ENCODE measurements at regions not wholly inside any gene's neighbourhood (a gene's known extent, or its start where the extent isn't known, plus 50 kb on each side); places are given as distances from the start of the nearest gene placed in this dataset.

- H3K4me2 ChIP-seq, result no peak overlapping the region
- Mint-ChIP-seq H3K27me3 (ENCODE audit: insufficient read depth, low read depth) (peaks cover 6% of the 10 kb centered on the region), H3K9me3 (no peaks in the 10 kb centered on the region), H3K36me3 (no peaks in the 10 kb centered on the region), H3K4me1 (peaks cover 5% of the 10 kb centered on the region), H3K27ac (no peak overlapping the region), H3K4me3 (no peak overlapping the region)
- H3K27me3 ChIP-seq, result no peaks in the 10 kb centered on the region
- no peaks in the 10 kb centered on the region for H3F3A ChIP-seq (ENCODE audit: low read depth)
- no peak overlapping the region for H3K4me3 ChIP-seq
- H3K9me3 ChIP-seq (ENCODE audit: low read depth), result no peaks in the 10 kb centered on the region
- H2AFZ ChIP-seq (replicated peaks), result no peak overlapping the region
- no peaks in the 10 kb centered on the region for H4K20me1 ChIP-seq (ENCODE audit: low read depth)
- H3K79me2 ChIP-seq (ENCODE audit: low read depth), result no peaks in the 10 kb centered on the region
- DNase-seq (ENCODE audit: low spot score), result no peak
- TF ChIP-seq, protein P1, sequence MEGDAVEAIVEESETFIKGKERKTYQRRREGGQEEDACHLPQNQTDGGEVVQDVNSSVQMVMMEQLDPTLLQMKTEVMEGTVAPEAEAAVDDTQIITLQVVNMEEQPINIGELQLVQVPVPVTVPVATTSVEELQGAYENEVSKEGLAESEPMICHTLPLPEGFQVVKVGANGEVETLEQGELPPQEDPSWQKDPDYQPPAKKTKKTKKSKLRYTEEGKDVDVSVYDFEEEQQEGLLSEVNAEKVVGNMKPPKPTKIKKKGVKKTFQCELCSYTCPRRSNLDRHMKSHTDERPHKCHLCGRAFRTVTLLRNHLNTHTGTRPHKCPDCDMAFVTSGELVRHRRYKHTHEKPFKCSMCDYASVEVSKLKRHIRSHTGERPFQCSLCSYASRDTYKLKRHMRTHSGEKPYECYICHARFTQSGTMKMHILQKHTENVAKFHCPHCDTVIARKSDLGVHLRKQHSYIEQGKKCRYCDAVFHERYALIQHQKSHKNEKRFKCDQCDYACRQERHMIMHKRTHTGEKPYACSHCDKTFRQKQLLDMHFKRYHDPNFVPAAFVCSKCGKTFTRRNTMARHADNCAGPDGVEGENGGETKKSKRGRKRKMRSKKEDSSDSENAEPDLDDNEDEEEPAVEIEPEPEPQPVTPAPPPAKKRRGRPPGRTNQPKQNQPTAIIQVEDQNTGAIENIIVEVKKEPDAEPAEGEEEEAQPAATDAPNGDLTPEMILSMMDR (IDR thresholded peaks at IDR 0.05), result no peak
- TF ChIP-seq EZH2 (IDR thresholded peaks at IDR 0.05), result no peak
- no peak for TF ChIP-seq EZH2phosphoT487 (IDR thresholded peaks at IDR 0.05)
- H3K27ac ChIP-seq, result no peak overlapping the region
- H3K36me3 ChIP-seq, result no peaks in the 10 kb centered on the region
- H3K9ac ChIP-seq, result no peak overlapping the region
- H3K4me1 ChIP-seq, result peaks cover 19% of the 10 kb centered on the region
Measured at GRCh38 chr12:126534495-126534894, 1469.3 kb downstream of the AACS start.

DNA sequence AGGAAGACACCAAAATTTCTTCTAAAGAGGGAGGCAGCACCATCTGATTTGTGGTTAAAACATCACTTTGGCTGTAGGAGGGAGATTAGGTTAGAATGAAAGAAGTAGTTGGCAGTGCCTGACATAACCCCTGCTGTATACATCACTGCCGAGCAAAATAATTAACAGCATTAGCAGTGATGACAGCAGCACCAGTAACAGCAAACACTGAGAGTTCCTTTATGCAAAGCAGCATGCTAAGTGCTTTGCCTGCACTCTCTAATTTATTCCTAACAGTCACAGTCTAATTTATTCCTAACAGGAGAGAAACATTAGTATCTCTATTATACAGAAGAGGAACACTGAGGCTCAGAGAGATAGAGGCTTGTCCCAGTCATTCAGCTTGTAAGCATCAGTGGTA lies 1469.7 kb downstream of the AACS start:
- Histone ChIP-seq H3K36me3 (no peaks in the 10 kb centered on the region), H3K27me3 (no peaks in the 10 kb centered on the region), H3K4me1 (peaks cover 15% of the 10 kb centered on the region), H3K27ac (no peak overlapping the region), H4K20me1 (ENCODE audit: low read depth) (no peaks in the 10 kb centered on the region), H3F3A (ENCODE audit: low read depth) (no peaks in the 10 kb centered on the region), H3K9me3 (ENCODE audit: low read depth) (no peaks in the 10 kb centered on the region), H2AFZ (replicated peaks) (no peak overlapping the region), H3K79me2 (ENCODE audit: low read depth) (no peaks in the 10 kb centered on the region), H3K9ac (no peak overlapping the region), H3K4me3 (no peak overlapping the region), H3K4me2 (no peak overlapping the region)
- Mint-ChIP-seq H3K4me1 (peaks cover 5% of the 10 kb centered on the region), H3K36me3 (no peaks in the 10 kb centered on the region), H3K27me3 (ENCODE audit: insufficient read depth, low read depth) (peaks cover 6% of the 10 kb centered on the region), H3K4me3 (no peak overlapping the region), H3K27ac (no peak overlapping the region), H3K9me3 (no peaks in the 10 kb centered on the region)
- TF ChIP-seq EZH2 (IDR thresholded peaks at IDR 0.05) (no peak), EZH2phosphoT487 (IDR thresholded peaks at IDR 0.05) (no peak)
- TF ChIP-seq, protein P1 (IDR thresholded peaks at IDR 0.05), result no peak
- no peak for DNase-seq (ENCODE audit: low spot score)

GRCh38 chr12:126535971-126536370 lies 1470.7 kb downstream of the AACS start:
- peaks cover 7% of the 10 kb centered on the region for H3K4me1 ChIP-seq
- Mint-ChIP-seq H3K9me3 (peaks cover 3% of the 10 kb centered on the region), H3K27me3 (ENCODE audit: insufficient read depth, low read depth) (peaks cover 6% of the 10 kb centered on the region), H3K4me3 (no peak overlapping the region), H3K36me3 (no peaks in the 10 kb centered on the region), H3K4me1 (peaks cover 4% of the 10 kb centered on the region), H3K27ac (no peak overlapping the region)
- H3F3A ChIP-seq (ENCODE audit: low read depth), result no peaks in the 10 kb centered on the region
- H3K9me3 ChIP-seq (ENCODE audit: low read depth), result no peaks in the 10 kb centered on the region
- H3K27me3 ChIP-seq, result no peaks in the 10 kb centered on the region
- no peak overlapping the region for H3K4me3 ChIP-seq
- no peaks in the 10 kb centered on the region for H3K36me3 ChIP-seq
- no peak overlapping the region for H2AFZ ChIP-seq (replicated peaks)
- H3K79me2 ChIP-seq (ENCODE audit: low read depth), result no peaks in the 10 kb centered on the region
- no peak for DNase-seq (ENCODE audit: low spot score)
- no peak for TF ChIP-seq EZH2 (IDR thresholded peaks at IDR 0.05)
- TF ChIP-seq EZH2phosphoT487 (IDR thresholded peaks at IDR 0.05), result no peak
- TF ChIP-seq, protein P1 (IDR thresholded peaks at IDR 0.05), result no peak
- H3K9ac ChIP-seq, result no peak overlapping the region
- no peaks in the 10 kb centered on the region for H4K20me1 ChIP-seq (ENCODE audit: low read depth)
- H3K27ac ChIP-seq, result no peak overlapping the region
- no peak overlapping the region for H3K4me2 ChIP-seq
